H1 (cell line): ENCODE measurements at regions not wholly inside any gene's neighbourhood (a gene's known extent, or its start where the extent isn't known, plus 50 kb on each side); places are given as distances from the start of the nearest gene placed in this dataset.

Experiments used
- CTCF ChIA-PET: fragments of 300-600 bp; sonication (Branson Sonifier 250); formaldehyde crosslinking; loops from one replicate; lab custom pipeline; 2021; ENCODE audit not compliant: partially characterized antibody; lab: Charles Lee
- POLR2A ChIA-PET: fragments of 300-600 bp; sonication (Branson Sonifier 250); formaldehyde crosslinking; loops from one replicate; lab custom pipeline; 2021; ENCODE audit warnings: inconsistent platforms; ENCODE audit not compliant: partially characterized antibody; lab: Charles Lee
- DNase-seq, 2 experiments: peaks; one replicate each; pipeline versions ENCODE4 v3.0.0 to v3.0.0-alpha.2; 2010 to 2022; ENCODE audit warnings: low spot score in 2 of 2, low read depth in 1 of 2, mixed read lengths in 1 of 2
- FAIRE-seq: peaks from 2 replicates; lab custom pipeline; 2011; peaks lifted over from hg19 to GRCh38; lab: Jason Lieb, UNC
- H2AFZ ChIP-seq: 2 replicates; pipeline ENCODE4 v1.8.1; 2012; ENCODE audit warnings: low read length, inconsistent platforms
- H2AK5ac ChIP-seq: 2 replicates; pipeline ENCODE4 v1.6.1; 2013; ENCODE audit warnings: low read depth, low read length
- H2BK120ac ChIP-seq: replicated peaks from 2 replicates; pipeline ENCODE3; 2013; ENCODE audit warnings: low read depth, low read length, inconsistent platforms
- H2BK12ac ChIP-seq: 2 replicates; pipeline ENCODE4 v1.6.1; 2013; ENCODE audit warnings: low read depth, low read length
- H2BK15ac ChIP-seq: 2 replicates; pipeline ENCODE4 v1.6.1; 2013; ENCODE audit warnings: low read length
- H2BK20ac ChIP-seq: 2 replicates; pipeline ENCODE4 v1.6.1; 2013; ENCODE audit warnings: low read length
- H2BK5ac ChIP-seq: 2 replicates; pipeline ENCODE4 v1.6.1; 2013; ENCODE audit warnings: low read depth, low read length
- H3K14ac ChIP-seq: 2 replicates; pipeline ENCODE4 v1.6.1; 2013; ENCODE audit warnings: inconsistent platforms; ENCODE audit not compliant: insufficient read length
- H3K18ac ChIP-seq: 2 replicates; pipeline ENCODE4 v1.6.1; 2013; ENCODE audit warnings: low read length; ENCODE audit errors: extremely low read depth
- H3K23ac ChIP-seq: 2 replicates; pipeline ENCODE4 v1.6.1; 2013; ENCODE audit warnings: inconsistent platforms; ENCODE audit not compliant: insufficient read length
- H3K23me2 ChIP-seq: 2 replicates; pipeline ENCODE4 v1.6.1; 2013; ENCODE audit warnings: low read depth, low read length
- H3K27ac ChIP-seq: 2 replicates; pipeline ENCODE4 v1.6.1; 2011; ENCODE audit warnings: low read depth, low read length, inconsistent platforms
- H3K27me3 ChIP-seq, 4 experiments: replicated peaks in 1 of 4; 1 replicate in 1 of 4; 2 replicates in 3 of 4; pipeline versions ENCODE4 v1.6.1 to v1.8.1; 2011 to 2013; ENCODE audit warnings: low read length in 3 of 4, mild to moderate bottlenecking in 3 of 4, inconsistent platforms in 2 of 4, mixed read lengths in 2 of 4, moderate library complexity in 1 of 4; ENCODE audit not compliant: control insufficient read depth in 3 of 4, insufficient read depth in 3 of 4; ENCODE audit errors: extremely low read depth in 1 of 4
- H3K36me3 ChIP-seq, 4 experiments: 2 replicates each; pipeline versions ENCODE4 v1.6.1 to v1.8.1; 2011 to 2013; ENCODE audit warnings: mild to moderate bottlenecking in 4 of 4, low read length in 3 of 4, moderate library complexity in 2 of 4, control low read depth in 1 of 4, inconsistent platforms in 1 of 4; ENCODE audit not compliant: insufficient read depth in 4 of 4, control insufficient read depth in 2 of 4
- H3K4ac ChIP-seq: replicated peaks from 2 replicates; pipeline ENCODE3; 2013; ENCODE audit warnings: low read length, low read depth, mixed read lengths, inconsistent platforms; ENCODE audit not compliant: insufficient read length
- H3K4me1 ChIP-seq, 4 experiments: replicated peaks in 1 of 4; 1 replicate in 1 of 4; 2 replicates in 3 of 4; pipeline versions ENCODE4 v1.6.1 to v1.8.1; 2011 to 2013; ENCODE audit warnings: low read length in 3 of 4, inconsistent platforms in 2 of 4, mixed read lengths in 1 of 4; ENCODE audit not compliant: insufficient read depth in 4 of 4, control insufficient read depth in 3 of 4
- H3K4me2 ChIP-seq, 2 experiments: 2 replicates each; pipeline versions ENCODE4 v1.6.1 to v1.8.1; 2011 to 2013; ENCODE audit warnings: low read depth in 2 of 2, low read length in 2 of 2, control low read depth in 1 of 2, inconsistent platforms in 1 of 2, mild to moderate bottlenecking in 1 of 2; ENCODE audit not compliant: insufficient read depth in 1 of 2
- H3K4me3 ChIP-seq, 4 experiments: fragments of 200-600, 300-600 bp in 1 of 4; sonication (generic), shearing (Covaris generic), sonication (Bioruptor Twin) in 1 of 4; 2 replicates each; pipeline versions ENCODE4 v1.5.1 to v1.8.1; 2011 to 2016; ENCODE audit warnings: low read length in 4 of 4, low read depth in 3 of 4, control low read depth in 2 of 4, inconsistent platforms in 2 of 4, mild to moderate bottlenecking in 2 of 4, mixed read lengths in 1 of 4, moderate library complexity in 1 of 4; ENCODE audit not compliant: insufficient read depth in 2 of 4; ENCODE audit errors: extremely low read depth in 1 of 4
- H3K56ac ChIP-seq: replicated peaks from 2 replicates; pipeline ENCODE3; 2013; ENCODE audit warnings: low read depth, mild to moderate bottlenecking, mixed read lengths, low read length, inconsistent platforms; ENCODE audit not compliant: insufficient read length
- H3K79me1 ChIP-seq: 2 replicates; pipeline ENCODE4 v1.6.1; 2013; ENCODE audit warnings: low read depth, low read length, control low read depth
- H3K79me2 ChIP-seq, 2 experiments: 2 replicates each; pipeline versions ENCODE4 v1.6.1 to v1.8.1; 2012 to 2013; ENCODE audit warnings: low read length in 2 of 2, mild to moderate bottlenecking in 2 of 2, inconsistent platforms in 1 of 2; ENCODE audit not compliant: insufficient read depth in 2 of 2, control insufficient read depth in 1 of 2
- H3K9ac ChIP-seq, 4 experiments: replicated peaks in 1 of 4; 1 replicate in 1 of 4; 2 replicates in 3 of 4; pipeline versions ENCODE4 v1.6.1 to v1.8.1; 2011 to 2013; ENCODE audit warnings: low read depth in 3 of 4, low read length in 3 of 4, control low read depth in 2 of 4, mild to moderate bottlenecking in 2 of 4, moderate library complexity in 2 of 4, inconsistent platforms in 1 of 4; ENCODE audit errors: extremely low read depth in 1 of 4
- H3K9me3 ChIP-seq, 2 experiments: 2 replicates each; pipeline versions ENCODE4 v1.6.1 to v1.8.1; 2012 to 2013; ENCODE audit warnings: mild to moderate bottlenecking in 2 of 2, moderate library complexity in 2 of 2, control low read depth in 1 of 2, inconsistent platforms in 1 of 2, low read depth in 1 of 2, low read length in 1 of 2, mixed read lengths in 1 of 2; ENCODE audit not compliant: insufficient read depth in 2 of 2
- H4K20me1 ChIP-seq, 2 experiments: replicated peaks in 1 of 2; 2 replicates each; pipeline versions ENCODE3 to v1.8.1; 2011 to 2013; ENCODE audit warnings: inconsistent platforms in 2 of 2, low read length in 2 of 2, mild to moderate bottlenecking in 1 of 2; ENCODE audit not compliant: insufficient read depth in 2 of 2, control insufficient read depth in 1 of 2
- H4K5ac ChIP-seq: 2 replicates; pipeline ENCODE4 v1.6.1; 2013; ENCODE audit warnings: low read length, low read depth, mixed read lengths, inconsistent platforms; ENCODE audit not compliant: insufficient read length
- H4K8ac ChIP-seq: 2 replicates; pipeline ENCODE4 v1.8.0; 2013; ENCODE audit warnings: mild to moderate bottlenecking, moderate library complexity, low read length, inconsistent platforms; ENCODE audit not compliant: insufficient read depth; ENCODE audit errors: extremely low read depth
- H4K91ac ChIP-seq: replicated peaks from 2 replicates; pipeline ENCODE3; 2013; ENCODE audit warnings: low read length, mixed read lengths, inconsistent platforms; ENCODE audit not compliant: insufficient read length
- ATF2 ChIP-seq: IDR thresholded peaks from 2 replicates; pipeline ENCODE4 v1.6.1; 2012; ENCODE audit warnings: low read length, inconsistent platforms
- BCL11A ChIP-seq, 2 experiments: IDR thresholded peaks; one replicate each; pipeline ENCODE4 v1.6.1; 2011; ENCODE audit warnings: low read depth in 2 of 2, low read length in 2 of 2, mild to moderate bottlenecking in 2 of 2
- CBX8 ChIP-seq: fragments of 300-800, 300-1000 bp; sonication (generic); IDR thresholded peaks from 2 replicates; pipeline ENCODE4 v1.7.1; 2016; ENCODE audit warnings: low read depth, low read length, borderline replicate concordance
- CREB1 ChIP-seq: IDR thresholded peaks from 2 replicates; pipeline ENCODE4 v1.6.1; 2012; ENCODE audit warnings: inconsistent platforms
- POLR2A ChIP-seq, 2 experiments: IDR thresholded peaks; 1 replicate in 1 of 2; 2 replicates in 1 of 2; pipeline ENCODE4 v1.6.1; 2011; ENCODE audit warnings: low read depth in 2 of 2, low read length in 2 of 2, mild to moderate bottlenecking in 2 of 2; ENCODE audit errors: control extremely low read depth in 1 of 2
- POU5F1 ChIP-seq: IDR thresholded peaks from 2 replicates; pipeline ENCODE4 v1.6.1; 2011; ENCODE audit warnings: low read depth, mild to moderate bottlenecking, low read length, moderate library complexity
- SP1 ChIP-seq: IDR thresholded peaks from 2 replicates; pipeline ENCODE4 v1.6.1; 2011; ENCODE audit warnings: low read depth, low read length
- SP4 ChIP-seq: IDR thresholded peaks from 2 replicates; pipeline ENCODE4 v1.6.1; 2012; ENCODE audit warnings: low read length, inconsistent platforms
- WGBS, 2 experiments: shearing (Covaris generic) in 1 of 2; methylation state at CpG; one replicate each; pipeline versions ENCODE4 v1.1.6 to v1.1.7; 2013 to 2015; ENCODE audit warnings: low lambda C conversion rate in 2 of 2, mixed read lengths in 2 of 2, inconsistent platforms in 1 of 2, low coverage in 1 of 2, missing lambda C conversion rate in 1 of 2; ENCODE audit not compliant: insufficient replicate concordance in 2 of 2, insufficient coverage in 1 of 2, insufficient read length in 1 of 2; ENCODE audit errors: extremely low coverage in 1 of 2, missing lambda C conversion rate in 1 of 2; 5-methylcytosine and 5-hydroxymethylcytosine counted together

GRCh38 chr11:16554361-16554760, 184.1 kb upstream of the C11orf58 start:
- ChIA-PET CTCF (no interaction called here), POLR2A (no interaction called here)
- Histone ChIP-seq H3K4ac (no peak overlapping the region), H3K4me2 (no peak overlapping the region), H2BK20ac (no peak overlapping the region), H3K9ac (no peak overlapping the region), H3K23me2 (no peaks in the 10 kb centered on the region), H3K27ac (no peak overlapping the region), H3K18ac (no peak overlapping the region), H3K79me1 (no peaks in the 10 kb centered on the region), H2AFZ (no peak overlapping the region), H3K4me1 (no peaks in the 10 kb centered on the region), H3K36me3 (no peaks in the 10 kb centered on the region), H4K8ac (no peak overlapping the region), H3K9me3 (no peaks in the 10 kb centered on the region), H3K79me2 (no peaks in the 10 kb centered on the region), H2BK12ac (no peak overlapping the region), H2AK5ac (no peak overlapping the region), H2BK5ac (no peak overlapping the region), H3K23ac (no peak overlapping the region), H2BK15ac (no peak overlapping the region), H3K56ac (no peak overlapping the region), H2BK120ac (no peak overlapping the region), H3K14ac (no peak overlapping the region), H4K5ac (no peak overlapping the region), H3K4me3 (no peak overlapping the region), H3K27me3 (no peaks in the 10 kb centered on the region), H4K20me1 (no peaks in the 10 kb centered on the region), H4K91ac (no peak overlapping the region)
- no peak for FAIRE-seq
- DNase-seq: no peak
- TF ChIP-seq CBX8: no peak
- TF ChIP-seq SP1: no peak
- TF ChIP-seq ATF2: no peak
- TF ChIP-seq POU5F1: no peak
- no peak for TF ChIP-seq BCL11A (IDR thresholded peaks at IDR 0.05; ENCODE audit: low read depth in 2 of 2, low read length in 2 of 2)
- no peak for TF ChIP-seq POLR2A (IDR thresholded peaks at IDR 0.05; ENCODE audit: control extremely low read depth in 1 of 2, low read depth in 2 of 2, low read length in 2 of 2)
- TF ChIP-seq CREB1: no peak
- no peak for TF ChIP-seq SP4
- WGBS, 2 experiments: 89% methylated on average over 2 of the region's 2 CpGs; no CpG with 5 or more reads in 1 of the 2 experiments
